ENCODE measurements at regions not wholly inside any gene's neighbourhood (a gene's known extent, or its start where the extent isn't known, plus 50 kb on each side); places are given as distances from the start of the nearest gene placed in this dataset.

DNA sequence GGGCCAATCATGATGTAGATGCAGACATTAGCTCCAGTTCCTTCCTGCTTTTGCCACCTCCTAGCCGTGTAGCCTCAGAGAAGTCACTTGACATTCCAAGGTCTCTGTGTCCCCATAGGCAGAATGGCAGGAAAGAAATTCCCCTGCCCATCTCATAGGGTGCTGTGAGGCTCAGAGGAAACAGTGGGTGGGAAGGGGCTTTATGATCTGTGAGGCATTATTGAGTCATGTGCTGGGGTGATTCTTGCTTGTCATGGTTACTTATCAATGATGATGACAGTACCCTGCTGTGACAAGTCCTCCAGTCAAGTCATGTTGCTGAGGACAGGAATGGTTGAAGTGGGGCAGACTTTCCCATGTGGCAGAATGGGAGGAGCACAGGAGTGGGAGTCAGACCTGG is 63.7 kb downstream of the MSX1 start:
- TF ChIP-seq, protein P1, sequence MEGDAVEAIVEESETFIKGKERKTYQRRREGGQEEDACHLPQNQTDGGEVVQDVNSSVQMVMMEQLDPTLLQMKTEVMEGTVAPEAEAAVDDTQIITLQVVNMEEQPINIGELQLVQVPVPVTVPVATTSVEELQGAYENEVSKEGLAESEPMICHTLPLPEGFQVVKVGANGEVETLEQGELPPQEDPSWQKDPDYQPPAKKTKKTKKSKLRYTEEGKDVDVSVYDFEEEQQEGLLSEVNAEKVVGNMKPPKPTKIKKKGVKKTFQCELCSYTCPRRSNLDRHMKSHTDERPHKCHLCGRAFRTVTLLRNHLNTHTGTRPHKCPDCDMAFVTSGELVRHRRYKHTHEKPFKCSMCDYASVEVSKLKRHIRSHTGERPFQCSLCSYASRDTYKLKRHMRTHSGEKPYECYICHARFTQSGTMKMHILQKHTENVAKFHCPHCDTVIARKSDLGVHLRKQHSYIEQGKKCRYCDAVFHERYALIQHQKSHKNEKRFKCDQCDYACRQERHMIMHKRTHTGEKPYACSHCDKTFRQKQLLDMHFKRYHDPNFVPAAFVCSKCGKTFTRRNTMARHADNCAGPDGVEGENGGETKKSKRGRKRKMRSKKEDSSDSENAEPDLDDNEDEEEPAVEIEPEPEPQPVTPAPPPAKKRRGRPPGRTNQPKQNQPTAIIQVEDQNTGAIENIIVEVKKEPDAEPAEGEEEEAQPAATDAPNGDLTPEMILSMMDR (IDR thresholded peaks at IDR 0.05; ENCODE audit: low read length), result no peak
- no peak for TF ChIP-seq EZH2 (IDR thresholded peaks at IDR 0.05; ENCODE audit: borderline replicate concordance, low read length)
